ENCODE measurements at regions not wholly inside any gene's neighbourhood (a gene's known extent, or its start where the extent isn't known, plus 50 kb on each side); places are given as distances from the start of the nearest gene placed in this dataset.

- TF ChIP-seq, protein P1, sequence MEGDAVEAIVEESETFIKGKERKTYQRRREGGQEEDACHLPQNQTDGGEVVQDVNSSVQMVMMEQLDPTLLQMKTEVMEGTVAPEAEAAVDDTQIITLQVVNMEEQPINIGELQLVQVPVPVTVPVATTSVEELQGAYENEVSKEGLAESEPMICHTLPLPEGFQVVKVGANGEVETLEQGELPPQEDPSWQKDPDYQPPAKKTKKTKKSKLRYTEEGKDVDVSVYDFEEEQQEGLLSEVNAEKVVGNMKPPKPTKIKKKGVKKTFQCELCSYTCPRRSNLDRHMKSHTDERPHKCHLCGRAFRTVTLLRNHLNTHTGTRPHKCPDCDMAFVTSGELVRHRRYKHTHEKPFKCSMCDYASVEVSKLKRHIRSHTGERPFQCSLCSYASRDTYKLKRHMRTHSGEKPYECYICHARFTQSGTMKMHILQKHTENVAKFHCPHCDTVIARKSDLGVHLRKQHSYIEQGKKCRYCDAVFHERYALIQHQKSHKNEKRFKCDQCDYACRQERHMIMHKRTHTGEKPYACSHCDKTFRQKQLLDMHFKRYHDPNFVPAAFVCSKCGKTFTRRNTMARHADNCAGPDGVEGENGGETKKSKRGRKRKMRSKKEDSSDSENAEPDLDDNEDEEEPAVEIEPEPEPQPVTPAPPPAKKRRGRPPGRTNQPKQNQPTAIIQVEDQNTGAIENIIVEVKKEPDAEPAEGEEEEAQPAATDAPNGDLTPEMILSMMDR (IDR thresholded peaks at IDR 0.05; ENCODE audit: low read depth, low read length), result no peak
- TF ChIP-seq POLR2A (IDR thresholded peaks at IDR 0.05; ENCODE audit: extremely low read depth, insufficient read length), result no peak
- TF ChIP-seq MAX (IDR thresholded peaks at IDR 0.05; ENCODE audit: low read depth, low read length), result no peak
Observed at GRCh38 chr9:107685376-107685775, 195.8 kb upstream of the KLF4 start.
